ENCODE measurements at regions not wholly inside any gene's neighbourhood (a gene's known extent, or its start where the extent isn't known, plus 50 kb on each side); places are given as distances from the start of the nearest gene placed in this dataset.

- TF ChIP-seq CTCF (conservative IDR thresholded peaks at IDR 0.05 in 1 of 2, IDR thresholded peaks at IDR 0.05 in 1 of 2; ENCODE audit: extremely low read depth in 1 of 2, insufficient read depth in 1 of 2, low read depth in 1 of 2, low read length in 2 of 2) (no peak), EZH2 (IDR thresholded peaks at IDR 0.05; ENCODE audit: borderline replicate concordance, low read length) (no peak)
Measured at GRCh38 chr3:36318621-36319200, 61.6 kb upstream of the STAC start.
